ENCODE measurements at regions not wholly inside any gene's neighbourhood (a gene's known extent, or its start where the extent isn't known, plus 50 kb on each side); places are given as distances from the start of the nearest gene placed in this dataset.

- no peaks in the 10 kb centered on the region for H4K20me1 ChIP-seq (replicated peaks; ENCODE audit: insufficient read depth)
- no peaks in the 10 kb centered on the region for H3K4me1 ChIP-seq (ENCODE audit: insufficient read depth)
- Mint-ChIP-seq H3K27ac (no peak overlapping the region), H3K36me3 (ENCODE audit: low read depth) (no peaks in the 10 kb centered on the region), H3K9me3 (no peaks in the 10 kb centered on the region), H3K4me3 (no peak overlapping the region), H3K27me3 (ENCODE audit: insufficient read depth, low read depth, poor library complexity) (peaks cover 2% of the 10 kb centered on the region), H3K4me1 (peaks cover 15% of the 10 kb centered on the region)
- DNase-seq (ENCODE audit: low spot score): peak; percentile 6
- TF ChIP-seq ETS1 (IDR thresholded peaks at IDR 0.05): no peak
- no peak for TF ChIP-seq ZNF331 (CRISPR knock-in tag; IDR thresholded peaks at IDR 0.05; ENCODE audit: low read depth)
- TF ChIP-seq POLR2AphosphoS5 (IDR thresholded peaks at IDR 0.05; ENCODE audit: low read depth): no peak
- TF ChIP-seq CTCF (conservative IDR thresholded peaks at IDR 0.05; ENCODE audit: low read depth in 2 of 2): no peak
- no peak for TF ChIP-seq STAT1 (IDR thresholded peaks at IDR 0.05; ENCODE audit: unreplicated experiment)
- no peak for TF ChIP-seq EZH2phosphoT487 (IDR thresholded peaks at IDR 0.05; ENCODE audit: unreplicated experiment)
- no peak for TF ChIP-seq CREB1 (CRISPR knock-in tag; IDR thresholded peaks at IDR 0.05; ENCODE audit: low read depth)
- no peak for TF ChIP-seq NANOG (IDR thresholded peaks at IDR 0.05; ENCODE audit: borderline replicate concordance)
- no peak overlapping the region for H3K4me2 ChIP-seq
- H3K27ac ChIP-seq (ENCODE audit: low read depth): no peak overlapping the region
- H3F3A ChIP-seq (replicated peaks; ENCODE audit: low read depth): peaks cover 10% of the 10 kb centered on the region; the same call in 1 of the 2 replicates
- no peaks in the 10 kb centered on the region for H3K36me3 ChIP-seq (ENCODE audit: insufficient read depth)
- H3K79me2 ChIP-seq (replicated peaks; ENCODE audit: insufficient read depth): no peaks in the 10 kb centered on the region
- H2AFZ ChIP-seq: no peak overlapping the region
- no peaks in the 10 kb centered on the region for H3K27me3 ChIP-seq (ENCODE audit: insufficient read depth)
- peak; percentile 57 for ATAC-seq
- no peaks in the 10 kb centered on the region for H3K9me2 ChIP-seq (ENCODE audit: insufficient read depth)
- H3K4me3 ChIP-seq: no peak overlapping the region
Measured at GRCh38 chr16:5642436-5642835, 544.8 kb upstream of the EEF2KMT start.

GRCh38 chr16:5642011-5642410 is 544.4 kb upstream of the EEF2KMT start:
- Mint-ChIP-seq H3K4me1 (peaks cover 12% of the 10 kb centered on the region), H3K9me3 (no peaks in the 10 kb centered on the region), H3K27ac (no peak overlapping the region), H3K36me3 (ENCODE audit: low read depth) (no peaks in the 10 kb centered on the region), H3K4me3 (no peak overlapping the region), H3K27me3 (ENCODE audit: insufficient read depth, low read depth, poor library complexity) (peaks cover under 1% of the 10 kb centered on the region)
- Histone ChIP-seq H3K4me2 (no peak overlapping the region), H3K27me3 (ENCODE audit: insufficient read depth) (no peaks in the 10 kb centered on the region), H3K79me2 (replicated peaks; ENCODE audit: insufficient read depth) (no peaks in the 10 kb centered on the region), H3K9me2 (ENCODE audit: insufficient read depth) (no peaks in the 10 kb centered on the region), H3K4me3 (no peak overlapping the region), H3K4me1 (ENCODE audit: insufficient read depth) (no peaks in the 10 kb centered on the region), H3K36me3 (ENCODE audit: insufficient read depth) (no peaks in the 10 kb centered on the region), H2AFZ (no peak overlapping the region), H3F3A (replicated peaks; ENCODE audit: low read depth) (peaks cover 10% of the 10 kb centered on the region; the same call in 1 of the 2 replicates), H3K27ac (ENCODE audit: low read depth) (no peak overlapping the region), H4K20me1 (replicated peaks; ENCODE audit: insufficient read depth) (no peaks in the 10 kb centered on the region)
- ATAC-seq (no peak), DNase-seq (ENCODE audit: low spot score) (no peak)
- TF ChIP-seq REST (IDR thresholded peaks at IDR 0.05; ENCODE audit: unreplicated experiment) (no peak), EZH2 (IDR thresholded peaks at IDR 0.05; ENCODE audit: low read depth, unreplicated experiment) (no peak), STAT1 (IDR thresholded peaks at IDR 0.05; ENCODE audit: unreplicated experiment) (no peak)
